Heart left ventricle (tissue), 13 donors: ENCODE measurements at regions not wholly inside any gene's neighbourhood (a gene's known extent, or its start where the extent isn't known, plus 50 kb on each side); places are given as distances from the start of the nearest gene placed in this dataset.

Experiments used
- POLR2A ChIP-seq, 2 donors: fragments of 450-650 bp; IDR thresholded peaks; one replicate each; pipeline ENCODE4 v1.6.1; 2017; ENCODE audit warnings: antibody characterized with exemption in 2 of 2, mild to moderate bottlenecking in 2 of 2, moderate library complexity in 2 of 2
- TF ChIP-seq, protein P1 (sequence below), 12 donors: fragments of 200-600 bp; sonication (generic) in 4 of 12; IDR thresholded peaks; one replicate each; pipeline versions ENCODE4 v1.5.0 to v1.8.0; 2018 to 2022; ENCODE audit warnings: antibody characterized with exemption in 12 of 12, mild to moderate bottlenecking in 5 of 12
- donor health status: ischemic (EF 13 %, LVEDD 7.1; RV severe dilation, severe dysfunction).
- donor health status: DM: no; HTN: yes; CAD: no.
- donor health status: DM: no; HTN: no; CAD: no.
- donor health status: ischemic (EF 25% LVEDD 6.9; RV normal size, moderate dysfunction).
- donor health status: ischemic (EF 25% LVEDD 5.7; RV mildly dilated, moderate dysfunction).
- donor health status: ischemic (EF 35%, LVEDD 5.7; RV mildly dilated, moderate dysfunction).
- donor health status: nonischemic (EF 11% LVEDD 7.7; RV severe dilation, severe dysfunction).
- donor health status: DM: yes; HTN: yes; CAD: no.
- donor health status: PGD.
- donor health status: ischemic (EF 29% LVEDD 5.4; RV normal size, mild dysfunction).
- donor health status: nonischemic (EF 23%, LVEDD 6.1; RV moderate dilation, normal function).

DNA sequence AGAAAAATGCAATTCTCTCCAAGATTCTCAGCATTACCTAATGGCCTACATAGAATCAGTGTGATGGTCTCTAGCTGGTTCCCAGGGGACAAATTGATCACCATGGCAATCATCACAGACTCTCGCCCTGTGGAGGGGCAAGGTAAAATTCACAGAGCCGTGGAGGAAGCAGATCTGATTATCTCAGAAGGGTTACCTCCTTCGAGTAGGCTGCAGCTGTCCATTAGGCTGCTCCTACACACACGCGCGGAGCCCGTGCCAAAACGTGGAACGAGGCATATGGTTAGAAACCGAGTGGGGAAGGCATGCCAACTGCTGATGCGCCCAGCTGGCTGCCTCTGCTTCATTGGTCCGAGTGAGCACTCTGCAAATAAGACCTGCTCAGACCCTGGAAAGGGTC is 52.8 kb upstream of the PTER start:
- TF ChIP-seq POLR2A (IDR thresholded peaks at IDR 0.05): no peak
- TF ChIP-seq, protein P1, sequence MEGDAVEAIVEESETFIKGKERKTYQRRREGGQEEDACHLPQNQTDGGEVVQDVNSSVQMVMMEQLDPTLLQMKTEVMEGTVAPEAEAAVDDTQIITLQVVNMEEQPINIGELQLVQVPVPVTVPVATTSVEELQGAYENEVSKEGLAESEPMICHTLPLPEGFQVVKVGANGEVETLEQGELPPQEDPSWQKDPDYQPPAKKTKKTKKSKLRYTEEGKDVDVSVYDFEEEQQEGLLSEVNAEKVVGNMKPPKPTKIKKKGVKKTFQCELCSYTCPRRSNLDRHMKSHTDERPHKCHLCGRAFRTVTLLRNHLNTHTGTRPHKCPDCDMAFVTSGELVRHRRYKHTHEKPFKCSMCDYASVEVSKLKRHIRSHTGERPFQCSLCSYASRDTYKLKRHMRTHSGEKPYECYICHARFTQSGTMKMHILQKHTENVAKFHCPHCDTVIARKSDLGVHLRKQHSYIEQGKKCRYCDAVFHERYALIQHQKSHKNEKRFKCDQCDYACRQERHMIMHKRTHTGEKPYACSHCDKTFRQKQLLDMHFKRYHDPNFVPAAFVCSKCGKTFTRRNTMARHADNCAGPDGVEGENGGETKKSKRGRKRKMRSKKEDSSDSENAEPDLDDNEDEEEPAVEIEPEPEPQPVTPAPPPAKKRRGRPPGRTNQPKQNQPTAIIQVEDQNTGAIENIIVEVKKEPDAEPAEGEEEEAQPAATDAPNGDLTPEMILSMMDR (IDR thresholded peaks at IDR 0.05): no peak
